EL (cell line): ENCODE measurements at regions not wholly inside any gene's neighbourhood (a gene's known extent, or its start where the extent isn't known, plus 50 kb on each side); places are given as distances from the start of the nearest gene placed in this dataset.
"Not testable (repeated sequence)": the region's sequence is repeated elsewhere in the genome, so short reads cannot be mapped to it uniquely, and the experiment has no call there.

Experiments
- DNase-seq: peaks from one replicate; pipeline ENCODE4 v3.0.0-alpha.2; 2016

DNA sequence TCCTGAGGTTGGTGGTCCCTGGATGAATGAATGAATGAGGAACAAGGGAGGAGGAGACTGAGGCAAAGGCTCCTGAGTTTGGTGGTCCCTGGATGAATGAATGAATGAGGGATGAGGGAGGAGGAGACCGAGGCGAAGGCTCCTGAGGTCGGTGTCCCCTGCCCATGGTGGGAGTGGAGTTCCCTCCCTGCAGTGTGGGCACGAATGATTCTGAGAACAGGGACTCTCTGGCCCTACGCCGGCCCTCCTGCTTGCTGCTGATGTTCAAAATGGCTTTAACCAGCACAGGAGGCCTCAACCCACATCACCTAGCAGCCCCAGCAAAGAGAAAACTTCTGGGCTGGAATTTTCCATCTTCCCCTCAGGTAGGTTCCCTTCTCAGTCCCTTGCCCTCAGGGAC, 377.8 kb downstream of the IRX2 start:
- no peak for DNase-seq

DNA sequence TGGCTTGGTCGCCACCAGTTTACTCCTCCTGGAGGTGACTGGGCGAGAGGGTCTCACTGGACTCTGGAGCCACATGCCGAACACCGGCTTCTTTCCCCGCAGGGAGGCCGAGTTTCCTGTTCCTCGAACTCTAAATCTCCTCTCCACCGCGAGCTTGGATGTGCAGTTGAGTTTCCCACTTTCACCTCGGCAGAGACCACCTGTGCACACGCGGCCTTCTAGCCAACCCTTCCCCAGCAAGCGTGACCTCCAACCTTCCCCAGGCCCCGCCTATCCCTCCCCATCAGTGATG, 380.1 kb downstream of the IRX2 start:
- DNase-seq: no peak

- DNase-seq: no peak
Measured at GRCh38 chr5:2370626-2371418, 380.7 kb downstream of the IRX2 start.

GRCh38 chr5:2369178-2369577, 382.3 kb downstream of the IRX2 start:
- no peak for DNase-seq

DNA sequence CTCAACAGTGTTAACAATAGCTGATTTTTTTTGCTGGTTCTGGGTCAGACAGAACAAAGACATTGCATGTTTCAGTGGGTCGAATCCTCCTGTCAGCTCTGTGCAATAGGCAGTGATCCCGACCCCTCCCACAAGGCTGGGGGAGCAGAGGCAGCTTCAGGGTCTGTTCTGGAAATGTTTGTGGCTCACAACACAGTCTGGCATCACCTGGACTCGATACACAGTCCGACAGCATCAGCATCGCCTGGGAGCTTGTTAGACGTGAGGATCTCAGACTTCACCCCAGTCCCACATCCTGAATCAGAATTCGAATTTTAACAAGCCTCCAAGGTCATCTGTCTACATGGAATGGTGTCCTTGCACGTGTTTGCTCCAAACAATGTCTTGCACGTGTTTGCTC, 384.7 kb downstream of the IRX2 start:
- DNase-seq: no peak

DNA sequence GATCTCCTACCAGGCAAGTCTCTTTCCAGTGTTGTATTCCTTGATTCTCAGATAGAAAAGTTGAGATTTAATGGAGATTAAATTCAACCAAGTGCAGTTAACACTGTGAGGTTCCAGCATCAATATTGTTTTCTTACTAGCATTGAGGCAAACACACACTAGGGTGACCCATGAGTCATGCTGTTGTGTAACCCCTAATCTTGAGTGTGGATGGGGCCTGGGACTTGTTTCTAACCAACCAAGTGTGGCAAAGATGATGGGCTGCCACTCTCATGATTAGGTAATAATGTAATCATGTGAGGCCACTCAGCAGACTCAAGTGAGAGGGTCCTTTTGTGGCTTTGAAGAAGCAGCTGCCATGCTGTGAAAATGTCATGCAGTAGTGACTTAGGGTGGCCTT, 394.2 kb downstream of the IRX2 start:
- DNase-seq: no peak

GRCh38 chr5:2355859-2356258, 395.6 kb downstream of the IRX2 start:
- DNase-seq: no peak

- no peak for DNase-seq
Measured at GRCh38 chr5:2353871-2354440, 397.5 kb downstream of the IRX2 start.

DNA sequence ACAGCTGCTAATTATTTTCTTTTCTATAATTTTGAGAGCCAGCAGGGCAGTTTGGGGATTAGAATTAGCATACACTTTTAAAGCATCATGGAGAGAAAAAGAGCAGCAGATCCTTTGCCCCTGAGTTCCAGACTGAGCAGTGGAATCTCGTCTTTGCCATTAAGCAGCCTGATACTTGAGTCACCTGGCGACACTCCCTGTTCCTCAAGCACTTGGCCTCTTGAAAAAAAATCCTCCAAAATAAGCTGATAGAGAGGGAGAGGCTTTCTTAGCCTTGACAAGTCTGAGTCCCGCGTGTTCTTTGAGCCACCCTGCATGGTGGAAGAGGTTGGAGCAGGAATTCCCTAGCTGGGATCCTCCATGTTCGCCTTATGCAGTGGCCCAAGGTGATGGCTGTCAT, 398.3 kb downstream of the IRX2 start:
- DNase-seq: no peak

DNA sequence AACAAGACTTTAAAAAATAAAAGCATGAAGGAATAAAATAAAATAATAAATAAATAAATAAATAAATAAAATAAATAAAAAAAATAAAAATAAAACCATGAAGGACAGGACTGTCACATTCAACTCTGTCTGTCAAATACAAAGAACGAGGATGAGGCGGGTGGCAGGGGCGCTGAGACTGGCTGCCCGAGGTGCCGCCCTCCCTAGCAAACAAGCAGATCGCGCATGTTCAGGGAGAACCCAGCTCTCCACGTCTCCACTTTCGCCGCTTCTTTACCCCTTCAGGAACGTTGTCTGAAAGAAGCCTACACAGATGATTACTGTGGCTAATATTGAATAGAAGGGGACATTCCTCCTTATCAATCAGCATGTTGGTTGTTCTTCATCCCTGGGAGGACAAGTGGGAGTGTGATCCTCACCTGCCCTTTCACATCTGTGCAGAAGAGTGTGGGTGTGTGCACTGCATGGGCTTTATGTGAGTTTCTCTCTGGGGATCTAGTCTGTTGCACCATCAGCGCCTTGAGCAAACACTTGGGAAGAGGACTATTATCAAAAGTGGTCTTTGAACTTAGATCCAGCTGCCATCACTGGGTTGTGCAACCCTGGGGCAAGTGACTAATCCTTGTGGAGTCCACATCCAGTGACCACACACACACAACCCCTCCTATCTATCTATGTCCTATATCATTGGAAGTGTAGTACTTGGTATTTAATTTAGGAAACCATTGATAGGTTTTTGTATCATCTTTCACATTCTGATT, 399.2 kb downstream of the IRX2 start:
- no peak for DNase-seq

- DNase-seq: not testable (repeated sequence)
Measured at GRCh38 chr5:2349768-2350167, 401.7 kb downstream of the IRX2 start.

DNA sequence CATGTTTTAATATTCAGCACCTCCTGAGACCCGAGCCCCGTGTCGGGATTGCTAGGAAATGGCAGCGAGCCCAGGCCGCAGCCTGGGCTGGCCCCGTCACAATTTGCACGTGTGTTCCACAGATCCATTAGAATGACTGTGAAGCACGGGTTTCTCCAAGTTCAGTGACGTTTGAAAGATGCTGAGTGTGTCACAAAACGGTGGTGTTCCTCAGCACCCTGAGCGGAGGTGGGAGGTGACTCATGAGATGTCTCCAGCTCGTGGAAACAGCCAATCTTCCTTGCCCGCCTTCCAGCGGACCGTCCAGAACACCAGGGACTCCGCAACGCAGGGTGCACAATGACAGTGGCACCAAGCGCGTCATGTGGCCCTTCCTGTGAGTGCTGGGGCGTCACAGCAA, 412.8 kb downstream of the IRX2 start:
- no peak for DNase-seq

DNA sequence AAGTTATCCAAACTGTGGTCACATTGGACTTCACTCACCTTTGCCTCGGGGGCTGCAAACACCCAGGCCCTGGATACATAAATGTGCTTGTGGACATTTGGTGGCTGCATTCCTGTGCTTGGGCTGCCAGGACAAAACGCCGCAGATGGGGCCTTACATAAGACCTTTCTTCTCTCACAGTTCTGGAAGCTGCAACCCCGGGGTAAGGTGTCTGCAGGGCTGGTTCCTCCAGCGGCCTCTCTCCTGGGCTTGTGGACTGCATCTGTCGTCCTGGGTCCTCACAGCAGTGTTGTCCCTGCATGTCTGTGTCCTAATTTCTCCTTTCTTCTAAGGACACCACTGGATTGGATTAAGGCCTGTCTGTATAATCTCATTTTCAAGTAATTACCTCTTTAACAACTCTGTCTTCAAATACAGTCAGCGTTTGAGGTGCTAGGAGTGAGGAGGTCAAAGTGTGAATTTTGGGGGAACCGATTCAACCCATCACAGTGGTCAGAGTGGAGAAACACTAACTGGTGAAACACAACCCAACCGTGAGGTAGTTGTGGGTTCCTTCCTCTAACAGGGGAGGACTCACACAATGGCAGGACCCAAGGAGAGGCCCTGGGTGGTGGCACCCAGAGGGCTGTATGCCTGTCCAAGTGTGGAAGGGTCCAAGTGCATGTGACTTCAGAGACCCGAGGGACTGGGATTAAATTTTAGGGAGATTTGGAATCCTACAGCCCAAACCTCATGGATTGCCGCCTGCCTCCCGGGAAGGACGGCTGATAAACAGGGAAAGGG, 415.6 kb downstream of the IRX2 start:
- no peak for DNase-seq

- no peak for DNase-seq
Measured at GRCh38 chr5:2335125-2335732, 416.2 kb downstream of the IRX2 start.

GRCh38 chr5:2334719-2335118, 416.8 kb downstream of the IRX2 start:
- DNase-seq: no peak

- DNase-seq: no peak
Measured at GRCh38 chr5:2333291-2333690, 418.2 kb downstream of the IRX2 start.

GRCh38 chr5:2332521-2332920, 419.0 kb downstream of the IRX2 start:
- no peak for DNase-seq

DNA sequence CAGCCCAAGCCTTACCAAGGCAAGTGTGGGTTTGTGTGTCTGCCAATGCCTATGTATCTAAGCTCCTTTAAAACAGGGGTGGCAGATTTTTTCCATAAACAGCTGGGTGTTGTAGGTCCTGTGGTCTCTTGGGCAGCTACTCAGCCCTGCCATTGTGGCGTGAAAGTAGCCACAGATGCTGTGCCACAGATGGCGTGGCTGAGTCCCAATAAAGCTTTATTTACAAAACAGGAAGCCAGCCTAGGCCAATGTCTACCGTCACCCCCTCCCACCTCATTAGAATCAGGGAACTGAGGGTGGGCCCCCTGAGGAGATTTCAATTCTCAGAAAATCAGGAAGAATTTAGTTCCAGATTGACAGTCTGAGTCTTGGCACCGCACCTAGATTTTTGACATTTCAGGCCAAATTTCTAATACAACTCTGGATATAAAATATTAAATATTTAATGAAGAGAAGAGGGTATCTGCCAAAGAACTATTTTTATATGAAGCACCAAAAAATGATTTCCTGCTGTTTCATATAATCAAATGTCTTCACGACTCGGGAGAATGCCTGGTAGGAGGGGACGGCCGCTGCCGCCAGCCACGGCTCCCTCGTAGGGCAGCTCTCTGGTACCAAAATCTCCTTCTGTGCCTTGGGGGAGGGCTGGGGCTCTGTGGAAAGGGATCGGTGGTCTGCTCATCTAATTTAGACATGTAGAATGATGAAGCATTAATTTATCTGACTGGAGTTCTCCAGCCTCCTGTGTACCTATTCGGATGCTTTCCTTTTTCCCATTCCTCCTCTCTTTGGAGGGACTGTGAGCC, 420.9 kb downstream of the IRX2 start:
- DNase-seq: no peak

DNA sequence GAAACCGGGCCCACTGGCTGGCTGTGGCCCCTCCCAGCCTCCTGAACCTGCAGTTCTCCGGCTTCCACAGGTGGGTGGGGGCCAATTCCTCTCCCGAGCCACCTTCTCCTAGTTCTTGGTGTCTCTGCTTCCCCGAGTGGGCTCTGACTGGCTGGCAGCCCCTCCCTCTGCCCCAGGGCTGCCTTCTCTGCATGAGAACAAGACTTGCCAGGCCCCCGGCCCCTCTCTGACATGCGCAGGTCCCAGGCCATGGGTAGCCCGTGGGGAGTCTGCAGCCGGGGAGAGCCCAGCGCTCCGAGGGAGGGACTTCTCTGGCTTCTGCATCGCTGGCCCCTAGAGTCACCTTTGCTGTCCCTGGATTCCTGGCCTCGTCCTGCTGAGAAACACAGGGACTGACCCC, 421.7 kb downstream of the IRX2 start:
- no peak for DNase-seq

- DNase-seq: no peak
Measured at GRCh38 chr5:2326601-2327000, 424.9 kb downstream of the IRX2 start.

- DNase-seq: no peak
Measured at GRCh38 chr5:2324788-2325187, 426.7 kb downstream of the IRX2 start.

GRCh38 chr5:2320611-2321010, 430.9 kb downstream of the IRX2 start:
- no peak for DNase-seq
